GM20431 (cell line): ENCODE measurements at regions not wholly inside any gene's neighbourhood (a gene's known extent, or its start where the extent isn't known, plus 50 kb on each side); places are given as distances from the start of the nearest gene placed in this dataset.

Experiments used
- in situ Hi-C: fragments of 300-500 bp; cut with MseI, MboI; formaldehyde crosslinking; loops from one replicate; pipeline ENCODE4 v1.15.0; 2020; ENCODE audit warnings: low sequenced_read_pairs; ENCODE audit not compliant: unreplicated experiment

DNA sequence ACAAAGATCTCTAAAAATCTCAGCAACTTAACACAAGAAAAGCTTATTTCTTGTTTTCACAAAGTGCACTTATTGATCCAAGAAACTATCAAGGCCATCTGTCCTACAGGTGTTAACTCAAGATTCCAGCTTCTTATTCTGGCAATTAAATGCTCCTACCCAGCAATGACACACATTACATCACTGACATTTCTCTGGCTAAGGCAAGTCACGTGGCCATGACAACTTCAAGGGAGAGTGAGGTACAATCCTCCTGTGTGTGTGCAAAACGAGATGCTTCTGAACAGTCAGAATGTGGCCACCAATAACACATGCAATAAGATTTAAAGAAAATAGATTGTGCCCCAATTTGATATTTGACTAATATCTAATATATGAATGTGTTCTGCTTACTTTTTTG is 169.3 kb upstream of the BTBD3 start:
- in situ Hi-C loops, result no loop called here

DNA sequence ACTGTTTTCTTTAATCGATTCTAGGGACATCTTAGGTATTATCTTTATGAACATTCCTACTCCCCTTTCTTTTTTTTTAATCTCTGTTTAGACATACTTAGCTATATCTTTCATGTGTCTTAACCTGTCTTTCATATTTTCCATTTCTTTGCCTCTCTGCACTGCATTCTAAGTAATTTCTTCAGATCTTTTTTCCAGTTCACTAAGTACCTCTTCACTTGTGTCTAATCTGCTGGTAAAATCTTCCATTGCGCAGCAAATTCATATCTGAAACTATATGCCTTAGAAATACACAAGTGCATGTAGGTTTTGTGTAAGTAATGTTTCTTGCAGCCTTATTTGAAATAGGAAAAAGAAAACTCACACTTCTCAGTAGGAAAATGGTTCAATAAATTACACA is 165.4 kb upstream of the BTBD3 start:
- in situ Hi-C loops, result no loop called here

GRCh38 chr20:11753155-11753554 is 164.5 kb upstream of the BTBD3 start:
- in situ Hi-C loops, result no loop called here

DNA sequence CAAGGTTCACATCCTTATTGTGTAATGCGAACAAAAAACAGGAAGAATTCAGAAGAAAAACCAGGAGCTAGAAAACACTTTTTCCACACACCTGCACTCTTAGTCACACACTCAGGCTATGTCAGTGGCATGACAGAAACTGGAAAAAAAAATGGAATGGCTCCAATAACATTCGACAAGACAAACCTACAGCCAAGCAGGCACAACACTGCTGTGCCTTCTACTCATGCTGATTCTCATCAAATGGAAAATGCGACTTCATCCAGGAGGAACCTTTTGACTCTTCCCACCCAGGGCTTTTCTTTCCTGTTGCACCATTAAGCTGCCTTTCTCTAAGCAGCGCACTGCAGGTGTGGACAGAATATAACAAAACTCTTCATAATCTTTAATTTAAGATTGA is 163.2 kb upstream of the BTBD3 start:
- in situ Hi-C loops, result no loop called here

- in situ Hi-C loops, result no loop called here
Observed at GRCh38 chr20:11755071-11755841, 162.4 kb upstream of the BTBD3 start.

GRCh38 chr20:11761497-11761896 is 156.2 kb upstream of the BTBD3 start:
- in situ Hi-C loops, result no loop called here

DNA sequence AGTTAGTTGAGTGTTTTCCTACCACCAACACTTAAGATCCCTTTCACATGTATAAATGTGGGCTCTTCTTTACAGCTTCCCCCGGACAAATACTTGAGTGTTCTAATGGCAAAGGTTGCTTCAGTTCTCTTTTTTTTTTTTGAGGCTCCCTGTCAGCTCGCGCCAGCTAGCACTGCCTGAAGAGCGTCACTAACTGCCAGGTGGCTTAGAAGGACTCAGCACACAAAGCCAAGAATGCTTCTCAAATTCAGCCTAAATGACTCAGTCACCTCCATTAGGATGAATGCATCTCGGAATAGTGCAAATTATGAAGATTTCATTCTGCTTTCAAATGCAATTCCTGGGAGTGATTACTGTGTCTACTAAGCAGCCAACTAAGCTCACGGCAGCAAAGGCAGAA is 150.7 kb upstream of the BTBD3 start:
- in situ Hi-C loops, result no loop called here

DNA sequence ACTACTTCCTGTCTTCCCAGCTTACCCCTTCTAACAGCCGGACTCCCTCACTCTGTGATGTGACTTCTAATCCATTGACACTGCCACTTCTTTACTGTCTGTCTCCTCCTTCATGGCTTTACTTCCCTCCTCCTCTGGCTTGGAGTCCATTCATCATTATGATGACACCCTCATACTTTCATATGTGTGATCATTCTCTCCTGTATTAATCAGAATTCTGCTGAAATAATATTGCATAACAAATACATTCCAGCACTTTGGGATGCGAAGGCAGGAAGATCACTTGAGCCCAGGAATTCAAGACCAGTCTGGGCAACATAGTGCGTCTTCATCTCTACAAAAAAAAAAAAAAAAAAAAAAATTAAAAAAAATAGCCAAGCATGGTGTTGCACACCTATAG is 147.9 kb upstream of the BTBD3 start:
- in situ Hi-C loops, result no loop called here

DNA sequence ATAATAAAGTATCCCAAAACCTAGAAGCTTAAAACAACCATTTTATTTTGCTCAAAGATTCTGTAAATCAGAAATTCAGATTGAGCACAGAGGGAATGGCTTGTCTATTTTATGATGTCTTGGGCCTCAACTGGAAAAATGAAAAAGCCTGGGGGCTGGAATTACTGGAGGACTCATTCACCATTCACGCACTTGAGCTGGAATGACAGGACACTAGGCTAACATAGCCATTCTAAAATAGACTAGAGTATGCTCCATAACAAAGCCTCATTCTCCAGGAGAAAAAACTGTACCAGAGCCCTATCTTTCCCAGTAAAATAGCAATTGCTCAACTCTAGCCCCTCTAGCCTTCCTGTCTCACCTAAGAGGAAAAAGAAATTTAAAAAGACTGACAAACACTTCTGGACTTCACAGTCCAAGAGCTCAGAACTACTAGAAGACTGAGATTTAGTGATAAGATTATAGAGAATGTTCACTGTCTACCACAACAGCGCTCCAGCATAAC is 145.4 kb upstream of the BTBD3 start:
- in situ Hi-C loops, result no loop called here

DNA sequence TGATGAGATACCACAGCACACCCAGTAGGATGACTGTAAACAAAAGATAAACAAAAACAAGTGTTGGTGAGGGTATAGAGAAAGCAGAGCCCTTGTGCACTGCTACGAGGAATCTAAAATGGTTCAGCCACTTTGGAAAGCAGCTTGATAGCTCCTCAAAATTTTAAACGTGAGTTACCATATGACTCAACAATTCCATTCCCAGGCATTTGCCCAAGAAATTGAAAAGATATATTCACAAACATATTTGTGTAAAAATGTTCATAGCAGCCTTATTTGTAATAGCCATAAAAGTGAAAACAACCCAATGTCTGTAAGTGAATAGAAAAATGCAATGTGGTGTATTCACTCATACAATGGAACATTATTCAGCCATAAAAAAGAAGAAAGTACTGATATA is 141.0 kb upstream of the BTBD3 start:
- in situ Hi-C loops, result no loop called here

DNA sequence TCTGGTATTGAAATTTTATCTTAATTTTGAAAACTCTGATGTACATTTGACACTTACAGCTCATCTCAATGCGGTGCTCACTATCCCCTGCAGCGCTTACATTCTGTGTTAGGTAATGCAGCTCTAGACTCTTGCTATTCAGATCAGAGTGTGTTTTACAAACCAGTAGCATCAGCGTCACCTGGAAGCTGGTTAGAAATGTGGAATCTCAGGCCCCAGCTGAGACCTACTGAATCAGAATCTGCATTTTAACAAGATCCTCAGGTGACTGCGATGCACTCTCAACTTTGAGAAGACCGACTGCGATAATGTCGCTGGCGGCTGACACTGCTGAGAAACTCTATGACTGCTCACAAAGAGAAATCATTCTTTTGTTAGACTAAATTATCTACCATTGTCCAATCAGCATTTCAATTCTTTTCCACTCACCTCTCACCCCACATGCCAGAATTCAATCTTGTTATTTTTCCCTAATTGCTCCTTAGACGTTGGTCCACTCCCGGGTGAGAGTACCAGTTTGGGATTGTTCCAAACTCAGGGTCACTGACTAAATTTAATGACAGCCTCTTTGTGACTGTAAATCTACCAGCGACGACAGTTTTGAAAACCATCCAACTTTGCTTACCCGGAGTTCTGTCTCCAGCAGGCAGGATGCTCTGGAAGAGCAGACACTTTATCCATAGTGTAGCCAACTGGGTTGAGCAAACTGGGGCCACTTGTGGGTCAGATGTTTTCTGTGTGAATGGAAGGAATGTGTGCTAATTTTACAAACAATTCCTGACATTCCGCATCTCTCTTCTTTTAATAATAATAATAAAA is 140.1 kb upstream of the BTBD3 start:
- in situ Hi-C loops, result no loop called here

- in situ Hi-C loops, result no loop called here
Observed at GRCh38 chr20:11778206-11778570, 139.5 kb upstream of the BTBD3 start.

DNA sequence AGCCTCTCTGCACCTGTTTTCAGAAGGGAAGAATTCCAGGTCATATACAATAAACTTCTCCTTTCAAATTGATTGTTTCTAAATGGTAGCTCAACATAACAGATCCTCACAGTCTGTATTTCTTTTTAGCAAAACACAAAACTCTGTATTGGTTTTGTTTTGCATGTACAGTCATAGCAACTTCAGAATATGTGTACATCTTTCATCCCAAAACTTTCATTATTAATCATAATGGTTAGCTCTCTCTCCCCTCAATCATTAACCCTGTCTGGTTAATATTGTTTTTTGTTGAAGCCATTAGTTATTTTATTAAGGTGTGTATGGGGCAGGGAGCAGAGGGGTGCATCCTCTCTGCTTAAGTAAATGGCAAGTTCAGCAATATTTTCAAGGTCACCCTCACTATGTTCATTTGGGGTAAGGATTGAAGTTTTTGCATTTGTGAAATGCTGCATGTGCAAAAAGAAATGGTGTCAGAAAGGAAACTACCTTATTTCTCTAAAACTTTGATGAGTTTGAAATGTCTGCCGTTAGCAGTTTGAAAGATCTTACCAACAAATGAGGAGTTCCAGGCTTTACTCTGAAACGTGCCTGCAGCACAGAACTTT is 136.8 kb upstream of the BTBD3 start:
- in situ Hi-C loops, result no loop called here

- in situ Hi-C loops, result no loop called here
Observed at GRCh38 chr20:11783102-11783850, 134.4 kb upstream of the BTBD3 start.

DNA sequence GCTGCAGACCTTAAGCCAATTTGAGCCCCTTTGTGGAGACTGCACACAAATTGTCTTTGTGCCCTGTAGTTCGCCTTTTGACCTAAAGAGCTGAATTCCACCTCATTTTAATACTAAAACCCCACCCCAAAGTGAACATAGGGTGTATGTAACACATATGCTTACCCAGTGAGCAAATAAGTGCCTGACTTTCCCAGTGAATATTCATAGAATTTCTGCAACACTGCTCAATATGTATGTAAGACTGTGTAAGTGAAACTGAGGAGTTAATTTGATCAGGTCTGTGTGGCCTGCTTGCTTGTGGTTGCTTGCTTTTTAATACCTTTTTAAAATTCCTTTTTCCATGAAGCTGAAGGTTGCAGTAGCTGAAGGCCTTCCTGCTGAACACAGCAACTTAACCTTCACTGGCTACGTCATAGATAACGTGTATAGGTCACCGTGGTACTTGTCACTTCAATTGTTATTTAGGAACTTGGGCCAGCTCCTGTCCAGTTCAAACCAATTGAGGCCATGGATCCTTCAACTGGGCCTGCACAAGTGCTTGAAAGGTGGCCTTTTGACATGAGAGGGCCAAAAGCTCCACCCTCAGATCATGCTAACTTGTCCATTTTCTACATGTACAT is 131.7 kb upstream of the BTBD3 start:
- in situ Hi-C loops, result no loop called here

DNA sequence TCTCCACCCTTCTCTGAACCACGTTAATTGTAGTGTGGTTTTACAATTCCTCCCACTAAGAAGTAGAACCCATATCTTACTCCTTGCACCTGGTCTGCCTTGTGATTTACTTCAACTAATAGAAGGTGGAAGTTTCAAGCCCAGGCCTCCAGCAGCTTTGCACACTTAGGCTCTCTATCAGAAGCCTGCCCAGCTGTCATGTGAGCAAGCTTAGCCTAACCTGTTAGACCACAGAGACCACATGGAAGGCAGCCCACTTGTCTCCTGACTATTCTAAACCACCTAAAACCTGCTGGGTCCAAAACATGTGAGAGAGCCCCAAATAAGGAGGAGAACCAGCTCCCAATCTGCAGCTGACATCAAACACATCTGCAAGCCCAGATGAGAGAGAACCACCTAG is 127.6 kb upstream of the BTBD3 start:
- in situ Hi-C loops, result no loop called here

GRCh38 chr20:11791316-11791715 is 126.4 kb upstream of the BTBD3 start:
- in situ Hi-C loops, result no loop called here

- in situ Hi-C loops, result no loop called here
Observed at GRCh38 chr20:11791835-11792567, 125.7 kb upstream of the BTBD3 start.

GRCh38 chr20:11792568-11792953 is 125.1 kb upstream of the BTBD3 start:
- in situ Hi-C loops, result no loop called here
